Endothelial cell of umbilical vein (primary cell): ENCODE measurements at regions not wholly inside any gene's neighbourhood (a gene's known extent, or its start where the extent isn't known, plus 50 kb on each side); places are given as distances from the start of the nearest gene placed in this dataset.

Experiments
- EZH2 ChIP-seq: IDR thresholded peaks from 2 replicates; pipeline ENCODE4 v1.6.1; 2012; ENCODE audit warnings: borderline replicate concordance, low read depth, mild to moderate bottlenecking, moderate library complexity, low read length, inconsistent platforms; ENCODE audit not compliant: severe bottlenecking
- GATA2 ChIP-seq: IDR thresholded peaks from 2 replicates; pipeline ENCODE4 v1.7.0; 2011; ENCODE audit warnings: low read depth, mild to moderate bottlenecking, moderate library complexity, mixed read lengths, low read length; ENCODE audit not compliant: insufficient read length, insufficient read depth
- MYC ChIP-seq: IDR thresholded peaks from one replicate; pipeline ENCODE4 v1.6.1; 2011; ENCODE audit warnings: mild to moderate bottlenecking, low read depth, low read length
- POLR2A ChIP-seq: IDR thresholded peaks from 2 replicates; pipeline ENCODE4 v1.6.1; 2012; ENCODE audit warnings: low read depth, mild to moderate bottlenecking, control low read depth, low read length
- POLR2AphosphoS5 ChIP-seq: IDR thresholded peaks from 2 replicates; pipeline ENCODE4 v1.6.1; 2012; ENCODE audit warnings: low read depth, mild to moderate bottlenecking, control low read depth, low read length, moderate library complexity; ENCODE audit not compliant: insufficient read depth
- TF ChIP-seq, protein P1 (sequence below), 2 donors: IDR thresholded peaks; 1 replicate in 1 of 2; 2 replicates in 1 of 2; pipeline ENCODE4 v1.5.1; 2011; ENCODE audit warnings: low read length in 2 of 2, mild to moderate bottlenecking in 2 of 2, moderate library complexity in 2 of 2, control low read depth in 1 of 2, inconsistent platforms in 1 of 2, low read depth in 1 of 2; ENCODE audit not compliant: insufficient read depth in 1 of 2; ENCODE audit errors: extremely low read depth in 1 of 2
- TF ChIP-seq, protein P2 (sequence below): IDR thresholded peaks from 2 replicates; pipeline ENCODE4 v1.6.1; 2011; ENCODE audit not compliant: insufficient read depth, insufficient read length

DNA sequence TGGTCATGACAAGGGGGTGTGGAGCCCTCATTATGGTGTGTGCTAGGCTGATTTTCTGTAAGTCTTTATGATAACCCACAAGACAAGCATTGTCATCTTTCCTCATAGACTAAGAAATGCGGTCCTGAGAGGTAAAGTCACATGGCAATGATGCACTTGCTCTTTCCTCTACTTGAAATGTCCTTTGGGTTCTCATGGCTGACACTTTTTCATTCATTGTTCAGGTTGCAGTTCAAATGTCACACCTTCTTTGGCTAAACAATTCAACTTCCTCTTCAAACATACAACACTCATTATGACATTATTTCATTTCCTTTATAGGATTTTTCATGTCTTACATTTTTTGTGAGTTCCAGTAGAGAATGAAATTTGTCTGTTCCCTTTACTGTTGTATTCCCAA, 323.6 kb upstream of the PRR16 start:
- TF ChIP-seq, protein P1, sequence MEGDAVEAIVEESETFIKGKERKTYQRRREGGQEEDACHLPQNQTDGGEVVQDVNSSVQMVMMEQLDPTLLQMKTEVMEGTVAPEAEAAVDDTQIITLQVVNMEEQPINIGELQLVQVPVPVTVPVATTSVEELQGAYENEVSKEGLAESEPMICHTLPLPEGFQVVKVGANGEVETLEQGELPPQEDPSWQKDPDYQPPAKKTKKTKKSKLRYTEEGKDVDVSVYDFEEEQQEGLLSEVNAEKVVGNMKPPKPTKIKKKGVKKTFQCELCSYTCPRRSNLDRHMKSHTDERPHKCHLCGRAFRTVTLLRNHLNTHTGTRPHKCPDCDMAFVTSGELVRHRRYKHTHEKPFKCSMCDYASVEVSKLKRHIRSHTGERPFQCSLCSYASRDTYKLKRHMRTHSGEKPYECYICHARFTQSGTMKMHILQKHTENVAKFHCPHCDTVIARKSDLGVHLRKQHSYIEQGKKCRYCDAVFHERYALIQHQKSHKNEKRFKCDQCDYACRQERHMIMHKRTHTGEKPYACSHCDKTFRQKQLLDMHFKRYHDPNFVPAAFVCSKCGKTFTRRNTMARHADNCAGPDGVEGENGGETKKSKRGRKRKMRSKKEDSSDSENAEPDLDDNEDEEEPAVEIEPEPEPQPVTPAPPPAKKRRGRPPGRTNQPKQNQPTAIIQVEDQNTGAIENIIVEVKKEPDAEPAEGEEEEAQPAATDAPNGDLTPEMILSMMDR (IDR thresholded peaks at IDR 0.05; ENCODE audit: extremely low read depth in 1 of 2, insufficient read depth in 1 of 2, low read depth in 1 of 2, low read length in 2 of 2): no peak
- no peak for TF ChIP-seq GATA2
- TF ChIP-seq EZH2: no peak
- TF ChIP-seq POLR2A: no peak
- no peak for TF ChIP-seq POLR2AphosphoS5
- TF ChIP-seq, protein P2, sequence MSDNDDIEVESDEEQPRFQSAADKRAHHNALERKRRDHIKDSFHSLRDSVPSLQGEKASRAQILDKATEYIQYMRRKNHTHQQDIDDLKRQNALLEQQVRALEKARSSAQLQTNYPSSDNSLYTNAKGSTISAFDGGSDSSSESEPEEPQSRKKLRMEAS: no peak
- no peak for TF ChIP-seq MYC
